Occipital lobe (tissue), 1 donor: ENCODE measurements at regions not wholly inside any gene's neighbourhood (a gene's known extent, or its start where the extent isn't known, plus 50 kb on each side); places are given as distances from the start of the nearest gene placed in this dataset.

Experiments
- DNase-seq: peaks from one replicate; lab custom pipeline; 2025; lab: John Stamatoyannopoulos, UW

- no peak for DNase-seq
Measured at GRCh38 chr4:20352163-20352431, 100.4 kb downstream of the SLIT2 start.

DNA sequence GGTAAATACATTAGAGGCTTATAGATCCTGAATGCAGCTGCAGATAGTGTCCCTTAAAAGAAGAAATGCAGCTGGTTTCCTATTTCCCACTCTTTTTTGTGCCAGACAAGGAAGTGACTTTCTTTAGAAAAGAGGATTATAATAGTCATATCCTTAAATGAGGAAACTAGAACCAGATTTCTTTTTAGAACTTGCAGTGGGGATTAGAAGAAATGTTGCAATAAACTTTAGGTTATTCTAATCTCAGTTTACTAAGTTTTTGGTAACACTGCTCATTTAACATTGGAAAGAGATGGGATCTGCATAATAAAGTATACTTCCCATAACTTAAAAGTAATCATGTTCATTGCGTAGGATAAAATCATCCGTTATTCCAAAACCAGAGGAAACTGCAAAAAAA is 101.9 kb downstream of the SLIT2 start:
- no peak for DNase-seq

DNA sequence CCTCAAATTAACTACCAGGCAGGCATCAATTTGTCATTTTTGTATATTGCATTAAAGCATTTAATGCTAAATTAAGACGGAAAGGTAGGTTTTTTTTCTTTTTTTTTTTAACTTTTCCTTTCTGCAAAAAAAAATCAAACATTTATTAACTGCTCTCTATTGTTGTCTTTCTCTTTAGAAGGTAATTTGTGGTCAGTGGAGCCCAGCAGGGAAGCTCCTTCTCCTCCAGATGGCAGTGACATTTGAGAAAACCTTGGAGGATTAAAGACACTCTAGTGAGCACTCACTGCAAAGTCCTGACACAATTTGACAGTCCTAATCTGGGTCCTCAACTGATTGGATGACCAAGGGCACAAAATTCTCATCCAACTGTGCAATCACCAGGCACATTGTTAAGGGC is 102.4 kb downstream of the SLIT2 start:
- no peak for DNase-seq

DNA sequence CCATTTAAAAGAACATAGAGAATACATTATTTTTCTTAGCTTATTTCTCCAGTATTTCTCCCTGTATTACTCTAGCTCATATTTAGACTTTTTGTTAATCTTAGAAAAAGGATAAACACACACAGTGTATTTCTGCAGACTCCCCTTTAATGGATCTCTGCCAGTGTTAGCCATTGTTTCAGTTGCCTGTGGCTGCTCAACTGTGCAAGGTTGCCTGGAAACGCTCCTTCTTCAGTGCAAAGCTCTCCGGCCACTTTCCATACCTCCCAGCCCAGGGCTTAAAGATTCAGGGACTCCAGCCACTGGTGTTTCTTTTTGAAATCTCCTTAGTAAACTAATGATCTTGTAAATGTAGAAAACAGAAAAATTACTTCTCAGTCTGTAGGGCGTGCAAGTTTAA is 104.9 kb downstream of the SLIT2 start:
- DNase-seq, result no peak

GRCh38 chr4:20358110-20358509 is 106.4 kb downstream of the SLIT2 start:
- no peak for DNase-seq

GRCh38 chr4:20359692-20360091 is 108.0 kb downstream of the SLIT2 start:
- DNase-seq, result no peak

DNA sequence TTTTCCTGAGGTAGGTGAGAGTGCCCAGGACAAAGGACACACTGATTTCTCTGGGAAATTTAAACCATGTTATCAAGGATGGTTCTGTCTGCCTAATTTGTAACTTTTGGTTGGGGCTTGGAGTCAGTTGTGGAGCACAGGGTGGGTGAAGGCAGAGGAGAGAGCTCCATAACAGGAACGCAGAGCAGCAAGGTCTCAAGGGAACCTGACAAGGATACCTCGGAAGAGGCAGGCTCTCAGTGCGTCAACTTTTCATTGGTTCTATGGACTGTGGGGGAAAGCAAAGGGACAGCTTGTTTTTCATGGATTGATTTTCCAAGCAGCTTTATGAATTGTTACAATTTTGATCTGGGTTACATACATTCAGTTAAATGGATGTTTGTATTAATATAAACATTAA is 110.4 kb downstream of the SLIT2 start:
- no peak for DNase-seq

GRCh38 chr4:20364969-20365368 is 113.3 kb downstream of the SLIT2 start:
- no peak for DNase-seq

DNA sequence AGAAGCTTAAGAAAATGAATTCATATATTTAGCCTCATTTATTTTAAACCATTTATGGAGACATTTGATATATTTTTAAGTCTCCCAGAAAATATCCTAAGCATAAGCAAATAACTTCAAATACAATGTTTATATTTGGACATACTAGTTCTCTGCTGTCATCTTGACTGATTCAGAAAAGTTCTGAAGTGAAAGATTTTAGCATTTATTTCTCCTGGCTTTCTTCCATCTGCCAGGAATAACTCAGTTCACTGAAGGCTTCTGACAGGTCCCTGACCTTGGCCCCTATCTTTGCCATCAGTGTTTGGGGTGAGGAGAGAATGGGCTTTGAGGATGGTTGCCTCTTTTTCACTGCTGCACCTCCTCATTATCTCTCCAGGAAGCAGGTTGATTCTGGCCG is 115.7 kb downstream of the SLIT2 start:
- no peak for DNase-seq

- no peak for DNase-seq
Measured at GRCh38 chr4:20368926-20369325, 117.2 kb downstream of the SLIT2 start.

DNA sequence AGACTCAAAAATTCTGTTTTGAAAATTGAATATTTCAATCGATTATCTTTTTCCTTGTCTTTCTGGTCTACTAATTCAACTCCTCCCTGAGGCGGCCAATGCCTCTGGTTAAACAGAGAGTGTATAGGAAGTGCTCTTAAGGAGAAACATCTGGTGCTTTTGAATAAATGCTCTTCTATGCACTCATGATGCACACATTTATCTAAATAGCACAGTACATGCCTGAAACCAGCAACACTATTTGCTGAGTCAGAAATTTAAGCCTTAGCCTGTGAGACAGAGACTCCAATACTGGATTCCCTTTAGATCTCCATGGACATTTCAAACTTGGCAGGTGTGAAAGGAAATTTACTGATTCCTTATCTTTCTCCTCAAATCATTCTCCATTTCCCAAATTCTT is 118.6 kb downstream of the SLIT2 start:
- DNase-seq, result no peak

GRCh38 chr4:20376070-20376469 is 124.4 kb downstream of the SLIT2 start:
- no peak for DNase-seq

- no peak for DNase-seq
Measured at GRCh38 chr4:20378181-20378580, 126.5 kb downstream of the SLIT2 start.

DNA sequence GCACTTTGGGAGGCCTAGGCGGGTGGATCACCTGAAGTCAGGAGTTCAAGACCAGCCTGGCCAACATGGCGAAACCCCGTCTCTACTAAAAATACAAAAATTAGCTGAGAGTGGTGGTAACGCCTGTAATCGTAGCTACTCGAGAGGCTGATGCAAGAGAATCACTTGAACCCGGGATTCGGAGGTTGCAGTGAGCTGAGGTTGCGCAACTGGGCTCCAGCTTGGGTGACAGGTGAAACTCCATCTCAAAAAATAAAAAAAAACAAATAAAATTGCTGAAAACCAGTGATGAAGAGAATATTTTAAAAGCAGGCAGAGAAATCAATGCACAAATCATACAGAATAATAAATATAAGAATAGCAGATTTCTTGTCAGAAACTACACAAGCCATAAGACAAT is 129.3 kb downstream of the SLIT2 start:
- DNase-seq, result no peak

DNA sequence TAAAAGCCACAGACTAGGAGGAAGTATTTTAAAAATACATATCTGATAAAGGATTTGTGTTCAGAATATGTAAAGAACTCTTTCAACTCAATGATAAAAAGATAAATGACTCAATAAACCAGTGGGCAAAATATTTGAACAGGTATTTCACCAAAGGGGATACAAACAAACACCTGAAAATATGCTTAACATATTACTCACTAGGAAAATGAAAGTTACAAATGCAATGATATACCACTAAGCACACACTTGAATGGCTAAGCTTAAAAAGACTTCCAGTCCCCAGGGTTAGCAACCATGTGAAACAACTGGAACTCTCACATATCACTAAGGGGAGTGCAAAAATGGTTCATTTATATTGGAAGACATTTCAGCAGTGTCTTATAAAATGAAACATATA is 131.6 kb downstream of the SLIT2 start:
- DNase-seq, result no peak

GRCh38 chr4:20383969-20384368 is 132.3 kb downstream of the SLIT2 start:
- no peak for DNase-seq

- no peak for DNase-seq
Measured at GRCh38 chr4:20384456-20384855, 132.8 kb downstream of the SLIT2 start.

DNA sequence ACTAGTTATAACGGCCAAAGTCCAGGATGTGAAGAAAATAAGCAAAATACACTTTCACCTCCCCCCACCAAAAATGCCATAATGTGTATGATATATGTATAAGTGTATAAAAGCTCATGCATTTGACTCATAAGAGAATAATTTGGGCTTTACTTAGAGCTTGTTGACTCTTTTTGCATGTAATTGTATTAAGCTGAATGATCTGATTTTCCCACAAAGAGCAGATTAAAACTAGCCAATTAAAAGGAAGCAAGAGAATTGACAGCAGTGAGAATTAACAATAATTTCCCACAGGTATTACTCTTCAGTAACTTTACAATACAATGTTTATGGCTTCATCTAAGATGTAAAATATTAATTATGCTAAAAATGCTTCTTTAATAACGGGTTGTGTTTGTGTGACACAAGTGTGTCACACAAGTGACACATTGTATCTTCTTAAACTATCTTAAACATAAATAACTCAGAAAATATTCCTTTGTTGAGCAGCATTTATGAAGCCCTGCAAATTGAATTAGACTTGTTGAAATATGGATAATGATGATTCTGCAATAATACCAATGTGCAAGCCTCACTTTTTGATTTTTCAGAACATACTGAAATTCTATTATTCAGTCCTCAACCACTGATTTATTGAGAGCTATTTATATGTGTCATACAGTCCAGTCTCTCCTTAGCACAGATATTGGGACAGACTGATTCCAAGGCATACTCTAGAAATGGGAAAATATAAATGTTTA is 134.5 kb downstream of the SLIT2 start:
- DNase-seq, result no peak

GRCh38 chr4:20386906-20387305 is 135.2 kb downstream of the SLIT2 start:
- DNase-seq, result no peak

DNA sequence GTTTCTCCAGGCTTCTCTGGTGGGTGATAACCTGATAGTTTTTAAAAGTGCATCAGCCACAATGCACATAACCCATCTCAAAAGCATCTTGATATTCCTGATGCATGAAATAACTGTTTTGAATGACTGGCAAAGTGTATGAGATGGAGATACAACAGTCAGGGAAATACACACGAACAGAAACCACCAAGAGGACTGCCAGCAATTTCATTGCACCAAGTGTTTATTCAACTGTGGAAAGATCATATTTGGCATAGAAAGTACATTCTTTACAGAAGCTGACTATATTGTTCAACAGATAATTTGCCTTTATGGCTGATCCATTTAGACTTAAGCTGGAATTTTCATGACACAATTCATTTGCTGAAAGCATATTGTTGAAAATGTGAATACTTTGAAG is 139.5 kb downstream of the SLIT2 start:
- DNase-seq, result no peak

- no peak for DNase-seq
Measured at GRCh38 chr4:20391912-20392311, 140.2 kb downstream of the SLIT2 start.

DNA sequence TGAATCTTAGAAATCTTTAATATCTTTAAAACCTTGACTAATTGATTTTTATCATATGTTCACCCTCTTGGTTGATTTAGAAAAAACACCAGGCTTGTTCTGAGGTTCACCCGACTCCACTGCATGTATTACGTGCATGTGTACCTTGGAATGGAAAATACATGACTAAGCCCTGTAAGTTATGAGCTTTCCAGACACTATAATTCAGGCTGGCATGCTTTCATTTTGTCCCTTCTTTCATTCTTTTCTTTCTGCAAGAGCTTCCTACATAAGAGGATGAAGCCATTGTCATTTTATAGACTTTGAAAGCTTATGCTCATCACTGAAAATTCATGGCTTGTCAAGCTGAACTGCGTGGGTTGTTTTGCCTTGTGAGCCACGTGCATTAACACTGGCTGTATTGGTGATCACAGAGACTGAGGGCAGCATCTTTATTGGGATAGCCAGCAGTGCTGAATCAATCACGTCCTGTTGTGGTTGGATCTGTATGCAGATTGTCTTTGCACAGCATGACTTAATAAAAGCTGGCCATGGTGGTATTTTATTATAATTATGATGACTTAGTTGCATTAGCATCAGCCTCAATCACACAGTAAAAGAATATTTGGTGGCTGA is 141.9 kb downstream of the SLIT2 start:
- no peak for DNase-seq

- DNase-seq, result no peak
Measured at GRCh38 chr4:20394512-20394911, 142.8 kb downstream of the SLIT2 start.
